CD14-positive monocyte (primary cell): ENCODE measurements at regions not wholly inside any gene's neighbourhood (a gene's known extent, or its start where the extent isn't known, plus 50 kb on each side); places are given as distances from the start of the nearest gene placed in this dataset.
"Not testable (repeated sequence)": the region's sequence is repeated elsewhere in the genome, so short reads cannot be mapped to it uniquely, and the experiment has no call there.

ENCODE experiments used
- DNase-seq, 3 donors: peaks; one replicate each; pipeline ENCODE4 v3.0.0-alpha.2; 2011 to 2022
- H2AFZ ChIP-seq: 2 replicates; pipeline ENCODE4 v1.6.0; 2012; ENCODE audit warnings: mild to moderate bottlenecking, low read depth, low read length, inconsistent platforms; ENCODE audit not compliant: insufficient read depth, poor library complexity, severe bottlenecking
- H3K27ac ChIP-seq, 2 donors: 1 replicate in 1 of 2; 2 replicates in 1 of 2; pipeline ENCODE4 v1.5.1; 2012 to 2013; ENCODE audit warnings: low read length in 2 of 2, control low read depth in 1 of 2, inconsistent platforms in 1 of 2, low read depth in 1 of 2, mild to moderate bottlenecking in 1 of 2
- H3K27me3 ChIP-seq, 2 donors: one replicate each; pipeline versions ENCODE4 v1.6.0 to v1.6.1; 2011 to 2013; ENCODE audit warnings: low read length in 2 of 2; ENCODE audit not compliant: control insufficient read depth in 2 of 2, insufficient read depth in 2 of 2
- H3K36me3 ChIP-seq, 2 donors: replicated peaks in 1 of 2; 1 replicate in 1 of 2; 2 replicates in 1 of 2; pipeline versions ENCODE4 v1.5.1 to v1.6.1; 2012 to 2013; ENCODE audit warnings: low read length in 2 of 2, control low read depth in 1 of 2, inconsistent platforms in 1 of 2, mild to moderate bottlenecking in 1 of 2; ENCODE audit not compliant: insufficient read depth in 2 of 2, control insufficient read depth in 1 of 2
- H3K4me1 ChIP-seq, 2 donors: 1 replicate in 1 of 2; 2 replicates in 1 of 2; pipeline versions ENCODE4 v1.5.1 to v1.6.1; 2012 to 2013; ENCODE audit warnings: low read length in 2 of 2, control low read depth in 1 of 2, inconsistent platforms in 1 of 2, mild to moderate bottlenecking in 1 of 2, moderate library complexity in 1 of 2; ENCODE audit not compliant: insufficient read depth in 2 of 2, control insufficient read depth in 1 of 2
- H3K4me2 ChIP-seq: replicated peaks from 2 replicates; pipeline ENCODE3; 2012; ENCODE audit warnings: low read length, moderate library complexity, mild to moderate bottlenecking; ENCODE audit not compliant: poor library complexity, severe bottlenecking; ENCODE audit errors: extremely low read depth
- H3K4me3 ChIP-seq, 3 experiments: fragments of 200-600 bp in 1 of 3; sonication (generic) in 1 of 3; replicated peaks in 1 of 3; 1 replicate in 2 of 3; 2 replicates in 1 of 3; pipeline ENCODE4 v1.5.1; 2011 to 2013; ENCODE audit warnings: low read length in 3 of 3, mild to moderate bottlenecking in 3 of 3, control low read depth in 2 of 3, low read depth in 2 of 3, inconsistent platforms in 1 of 3, moderate library complexity in 1 of 3
- H3K79me2 ChIP-seq: 2 replicates; pipeline ENCODE4 v1.6.0; 2012; ENCODE audit warnings: mild to moderate bottlenecking, control low read depth, inconsistent platforms, low read length, moderate library complexity; ENCODE audit not compliant: insufficient read depth
- H3K9ac ChIP-seq: 2 replicates; pipeline ENCODE4 v1.6.0; 2017; ENCODE audit warnings: low read length, mild to moderate bottlenecking; ENCODE audit not compliant: insufficient read depth, poor library complexity, severe bottlenecking
- H3K9me3 ChIP-seq, 2 donors: replicated peaks in 1 of 2; 1 replicate in 1 of 2; 2 replicates in 1 of 2; pipeline versions ENCODE4 v1.5.1 to v1.6.1; 2012 to 2013; ENCODE audit warnings: low read length in 2 of 2, control low read depth in 1 of 2; ENCODE audit not compliant: control insufficient read depth in 1 of 2, insufficient read depth in 1 of 2
- H4K20me1 ChIP-seq: 2 replicates; pipeline ENCODE4 v1.6.0; 2012; ENCODE audit warnings: mild to moderate bottlenecking, low read length, control low read depth, moderate library complexity; ENCODE audit not compliant: insufficient read depth
- H3K27ac Mint-ChIP-seq, 7 donors: one replicate each; pipeline ENCODE4 v1.8.0; 2020; ENCODE audit warnings: mild to moderate bottlenecking in 7 of 7, mixed read lengths in 7 of 7, moderate library complexity in 6 of 7, inconsistent platforms in 2 of 7
- H3K27me3 Mint-ChIP-seq, 3 donors: one replicate each; pipeline ENCODE4 v1.8.0; 2021 to 2022; ENCODE audit warnings: low read depth in 3 of 3, mild to moderate bottlenecking in 3 of 3, mixed read lengths in 3 of 3, moderate library complexity in 3 of 3, inconsistent platforms in 1 of 3
- H3K36me3 Mint-ChIP-seq, 2 donors: one replicate each; pipeline ENCODE4 v1.8.0; 2020; ENCODE audit warnings: mixed read lengths in 2 of 2, inconsistent platforms in 1 of 2, mild to moderate bottlenecking in 1 of 2
- H3K4me1 Mint-ChIP-seq: one replicate; pipeline ENCODE4 v1.8.0; 2020; ENCODE audit warnings: mild to moderate bottlenecking, mixed read lengths
- H3K4me3 Mint-ChIP-seq, 2 donors: one replicate each; pipeline ENCODE4 v1.8.0; 2020; ENCODE audit warnings: mild to moderate bottlenecking in 2 of 2, mixed read lengths in 2 of 2, moderate library complexity in 1 of 2
- H3K9me3 Mint-ChIP-seq, 7 donors: one replicate each; pipeline ENCODE4 v1.8.0; 2020 to 2022; ENCODE audit warnings: mixed read lengths in 7 of 7, mild to moderate bottlenecking in 6 of 7, moderate library complexity in 6 of 7, inconsistent platforms in 2 of 7
- CTCF ChIP-seq: fragments of 200-600 bp; IDR thresholded peaks from one replicate; pipeline ENCODE4 v1.8.0; 2022; ENCODE audit warnings: antibody characterized with exemption, mild to moderate bottlenecking
- WGBS: methylation state at CpG from one replicate; pipeline ENCODE4 v1.1.5; 2013; ENCODE audit warnings: missing lambda C conversion rate; ENCODE audit not compliant: insufficient coverage; 5-methylcytosine and 5-hydroxymethylcytosine counted together
- intact Hi-C, 2 donors: fragments of 100-400 bp; cut with micrococcal nuclease; formaldehyde crosslinking; loops; one replicate each; pipeline versions ENCODE4 v1.15.0 to v1.15.1; 2023

- Histone ChIP-seq H3K36me3 (no peaks in the 10 kb centered on the region), H3K9ac (no peak overlapping the region), H2AFZ (no peak overlapping the region), H3K4me1 (no peaks in the 10 kb centered on the region), H3K4me3 (no peak overlapping the region), H3K27ac (no peak overlapping the region), H3K9me3 (peaks cover 30 to 36% of the 10 kb centered on the region in 2 donors), H3K79me2 (no peaks in the 10 kb centered on the region), H3K27me3 (no peaks in the 10 kb centered on the region), H3K4me2 (no peak overlapping the region), H4K20me1 (no peaks in the 10 kb centered on the region)
- TF ChIP-seq CTCF, result no peak
- Mint-ChIP-seq H3K27me3 (no peaks in the 10 kb centered on the region), H3K4me1 (no peaks in the 10 kb centered on the region), H3K36me3 (no peaks in the 10 kb centered on the region), H3K4me3 (no peak overlapping the region), H3K27ac (no peak overlapping the region), H3K9me3 (peaks cover 7 to 22% (median 19%) of the 10 kb centered on the region in 7 donors)
- no CpG with 5 or more reads among the region's 1 CpG for WGBS
- DNase-seq, result no peak
- intact Hi-C loops, result no loop called here
These were observed 254.0 kb upstream of the HTR1E start for GRCh38 chr6:86683132-86683908.

- WGBS, result 100% methylated on average over 1 of the region's 1 CpG
- Histone ChIP-seq H4K20me1 (no peaks in the 10 kb centered on the region), H2AFZ (no peak overlapping the region), H3K27me3 (no peaks in the 10 kb centered on the region), H3K36me3 (no peaks in the 10 kb centered on the region), H3K4me3 (no peak overlapping the region), H3K4me2 (no peak overlapping the region), H3K4me1 (no peaks in the 10 kb centered on the region), H3K27ac (no peak overlapping the region), H3K9me3 (peaks cover 30 to 35% of the 10 kb centered on the region in 2 donors), H3K9ac (no peak overlapping the region), H3K79me2 (no peaks in the 10 kb centered on the region)
- no peaks in the 10 kb centered on the region for H3K4me1 Mint-ChIP-seq
- no peak for TF ChIP-seq CTCF
- intact Hi-C loops, result no loop called here
- no peak overlapping the region for H3K4me3 Mint-ChIP-seq
- no peak overlapping the region for H3K27ac Mint-ChIP-seq
- no peak for DNase-seq
- H3K9me3 Mint-ChIP-seq, result peaks cover 7 to 28% (median 19%) of the 10 kb centered on the region in 7 donors
- H3K27me3 Mint-ChIP-seq, result no peaks in the 10 kb centered on the region
- no peaks in the 10 kb centered on the region for H3K36me3 Mint-ChIP-seq
These were observed 255.0 kb upstream of the HTR1E start for GRCh38 chr6:86682297-86682696.

- DNase-seq, H3K27me3 ChIP-seq, H2AFZ ChIP-seq, H3K4me3 Mint-ChIP-seq, H3K27me3 Mint-ChIP-seq, H3K4me1 ChIP-seq, H3K4me2 ChIP-seq, H3K9ac ChIP-seq, H3K36me3 Mint-ChIP-seq, intact Hi-C loops, H3K27ac Mint-ChIP-seq, H4K20me1 ChIP-seq, H3K27ac ChIP-seq, H3K4me1 Mint-ChIP-seq, H3K36me3 ChIP-seq, H3K79me2 ChIP-seq, H3K4me3 ChIP-seq: not testable (repeated sequence)
- WGBS, result 80% methylated on average over 1 of the region's 1 CpG
- H3K9me3 Mint-ChIP-seq, result peaks cover 7 to 34% (median 16%) of the 10 kb centered on the region in 7 donors
- peaks cover 23 to 34% of the 10 kb centered on the region in 2 donors for H3K9me3 ChIP-seq
These were observed 256.2 kb upstream of the HTR1E start for GRCh38 chr6:86681140-86681539.
